ENCODE measurements at regions not wholly inside any gene's neighbourhood (a gene's known extent, or its start where the extent isn't known, plus 50 kb on each side); places are given as distances from the start of the nearest gene placed in this dataset.

GRCh38 chr2:144229296-144229695, 290.6 kb downstream of the ZEB2 start:
- Histone ChIP-seq H3K4me2 (replicated peaks; ENCODE audit: low read depth, low read length, poor library complexity, severe bottlenecking) (no peak overlapping the region), H3K9me3 (ENCODE audit: control extremely low read depth in 1 of 3, control insufficient read depth in 2 of 3, insufficient read depth in 1 of 3, low read length in 2 of 3) (no peaks in the 10 kb centered on the region), H3K9ac (ENCODE audit: low read length) (no peak overlapping the region), H3K4me3 (ENCODE audit: control extremely low read depth in 1 of 5, extremely low read depth in 1 of 5, insufficient read depth in 1 of 5, low read depth in 2 of 5, low read length in 4 of 5) (no peak overlapping the region), H3K4me1 (ENCODE audit: control insufficient read depth in 2 of 2, insufficient read depth in 2 of 2, low read length in 2 of 2) (peaks cover 5 to 14% of the 10 kb centered on the region in 2 donors), H3K36me3 (replicated peaks in 1 of 2; ENCODE audit: control extremely low read depth in 1 of 2, control insufficient read depth in 1 of 2, extremely low read depth in 1 of 2, insufficient read depth in 2 of 2, low read length in 1 of 2) (no peaks in the 10 kb centered on the region), H2AFZ (ENCODE audit: insufficient read depth, low read depth, low read length, poor library complexity, severe bottlenecking) (no peak overlapping the region), H4K20me1 (ENCODE audit: control insufficient read depth, insufficient read depth, low read length, poor library complexity, severe bottlenecking) (no peaks in the 10 kb centered on the region), H3K27me3 (replicated peaks in 1 of 4; ENCODE audit: control extremely low read depth in 1 of 4, control insufficient read depth in 3 of 4, insufficient read depth in 4 of 4, low read length in 3 of 4) (no peaks in the 10 kb centered on the region), H3K79me2 (ENCODE audit: control insufficient read depth, insufficient read depth, low read length) (peaks cover 4% of the 10 kb centered on the region), H3K27ac (ENCODE audit: low read length in 2 of 2) (no peak overlapping the region)
- H3K4me3 Mint-ChIP-seq, result no peak overlapping the region
- DNase-seq (no peak), ATAC-seq (ENCODE audit: low read depth) (no peak)
- no peak overlapping the region for H3K27ac Mint-ChIP-seq
- intact Hi-C loops (cut with micrococcal nuclease), result no loop called here
- H3K27me3 Mint-ChIP-seq, result no peaks in the 10 kb centered on the region
- TF ChIP-seq CTCF (IDR thresholded peaks at IDR 0.05) (no peak), EZH2 (IDR thresholded peaks at IDR 0.05; ENCODE audit: borderline replicate concordance, insufficient read depth, low read depth, low read length, poor library complexity, severe bottlenecking) (no peak)
- CTCF ChIA-PET, result no interaction called here
- no CpG with 5 or more reads among the region's 1 CpG for WGBS (ENCODE audit: insufficient coverage)
- POLR2A ChIA-PET, result no interaction called here
- peaks cover 33% of the 10 kb centered on the region for H3K4me1 Mint-ChIP-seq
- H3K9me3 Mint-ChIP-seq (ENCODE audit: insufficient read depth), result no peaks in the 10 kb centered on the region

- Histone ChIP-seq H3K79me2 (ENCODE audit: control insufficient read depth, insufficient read depth, low read length) (no peaks in the 10 kb centered on the region), H3K4me2 (replicated peaks; ENCODE audit: low read depth, low read length, poor library complexity, severe bottlenecking) (no peak overlapping the region), H3K4me1 (ENCODE audit: control insufficient read depth in 2 of 2, insufficient read depth in 2 of 2, low read length in 2 of 2) (peaks cover 0 to 6% of the 10 kb centered on the region in 2 donors), H3K9me3 (ENCODE audit: control extremely low read depth in 1 of 3, control insufficient read depth in 2 of 3, insufficient read depth in 1 of 3, low read length in 2 of 3) (no peaks in the 10 kb centered on the region), H3K27ac (ENCODE audit: low read length in 2 of 2) (no peak overlapping the region), H2AFZ (ENCODE audit: insufficient read depth, low read depth, low read length, poor library complexity, severe bottlenecking) (no peak overlapping the region), H4K20me1 (ENCODE audit: control insufficient read depth, insufficient read depth, low read length, poor library complexity, severe bottlenecking) (no peaks in the 10 kb centered on the region), H3K9ac (ENCODE audit: low read length) (no peak overlapping the region), H3K27me3 (replicated peaks in 1 of 4; ENCODE audit: control extremely low read depth in 1 of 4, control insufficient read depth in 3 of 4, insufficient read depth in 4 of 4, low read length in 3 of 4) (no peaks in the 10 kb centered on the region), H3K4me3 (ENCODE audit: control extremely low read depth in 1 of 5, extremely low read depth in 1 of 5, insufficient read depth in 1 of 5, low read depth in 2 of 5, low read length in 4 of 5) (no peak overlapping the region), H3K36me3 (replicated peaks in 1 of 2; ENCODE audit: control extremely low read depth in 1 of 2, control insufficient read depth in 1 of 2, extremely low read depth in 1 of 2, insufficient read depth in 2 of 2, low read length in 1 of 2) (no peaks in the 10 kb centered on the region)
- no peaks in the 10 kb centered on the region for H3K9me3 Mint-ChIP-seq (ENCODE audit: insufficient read depth)
- 100% methylated on average over 1 of the region's 2 CpGs for WGBS (ENCODE audit: insufficient coverage)
- H3K27ac Mint-ChIP-seq, result no peak overlapping the region
- CTCF ChIA-PET, result no interaction called here
- H3K4me3 Mint-ChIP-seq, result no peak overlapping the region
- DNase-seq, result no peak
- TF ChIP-seq CTCF (IDR thresholded peaks at IDR 0.05) (no peak), EZH2 (IDR thresholded peaks at IDR 0.05; ENCODE audit: borderline replicate concordance, insufficient read depth, low read depth, low read length, poor library complexity, severe bottlenecking) (no peak)
- no peaks in the 10 kb centered on the region for H3K27me3 Mint-ChIP-seq
- POLR2A ChIA-PET, result interaction anchor here (0.6 kb wide), 1 partner anchor 194 kb away, joined by 3 read pairs; no protein-coding TSS in a partner anchor
- H3K4me1 Mint-ChIP-seq, result peaks cover 17% of the 10 kb centered on the region
- no peak for ATAC-seq (ENCODE audit: low read depth)
- intact Hi-C loops (cut with micrococcal nuclease), result loop anchor here (2.0 kb wide), 1 partner anchor 13 kb away; no protein-coding TSS in a partner anchor
These were observed 292.4 kb downstream of the ZEB2 start for GRCh38 chr2:144227427-144228105.
